OCI-LY7 (cell line): ENCODE measurements at regions not wholly inside any gene's neighbourhood (a gene's known extent, or its start where the extent isn't known, plus 50 kb on each side); places are given as distances from the start of the nearest gene placed in this dataset.

Experiments used
- BruUV-seq: library from RNA; stranded (reverse); fragments of 400-500 nt; replicated peaks from 2 replicates; lab custom pipeline; 2021; lab: Mats Ljungman, UMichigan
- CTCF ChIA-PET: fragments of 300-600 bp; sonication (Branson Sonifier 250); formaldehyde crosslinking; loops from one replicate; lab custom pipeline; 2022; ENCODE audit warnings: antibody characterized with exemption; ENCODE audit not compliant: unreplicated experiment; lab: Charles Lee
- POLR2A ChIA-PET: fragments of 300-600 bp; sonication (Branson Sonifier 250); formaldehyde crosslinking; loops from one replicate; lab custom pipeline; 2022; ENCODE audit warnings: antibody characterized with exemption; lab: Charles Lee
- DNase-seq: peaks from one replicate; pipeline ENCODE4 v3.0.0-alpha.2; 2015; ENCODE audit warnings: low spot score
- H2AFZ ChIP-seq: fragments of 200-600 bp; sonication (generic), shearing (Covaris generic); 2 replicates; pipeline ENCODE4 v1.6.1; 2014; ENCODE audit warnings: mild to moderate bottlenecking, antibody characterized with exemption, low read length, moderate library complexity
- H3K27ac ChIP-seq: fragments of 200-600 bp; sonication (generic); 2 replicates; pipeline ENCODE4 v1.5.1; 2014; ENCODE audit warnings: mixed run types, low read depth, mild to moderate bottlenecking, moderate library complexity, low read length, inconsistent platforms; ENCODE audit not compliant: poor library complexity, severe bottlenecking
- H3K36me3 ChIP-seq: fragments of 200-600 bp; sonication (generic); 2 replicates; pipeline ENCODE4 v1.6.1; 2014; ENCODE audit warnings: mild to moderate bottlenecking, antibody characterized with exemption, low read length, moderate library complexity, mixed read lengths; ENCODE audit not compliant: insufficient read depth
- H3K4me1 ChIP-seq: fragments of 200-600 bp; sonication (generic); 2 replicates; pipeline ENCODE4 v1.5.1; 2014; ENCODE audit warnings: mild to moderate bottlenecking, low read length; ENCODE audit not compliant: insufficient read depth, poor library complexity, severe bottlenecking
- H3K4me2 ChIP-seq: fragments of 200-600 bp; sonication (generic); 2 replicates; pipeline ENCODE4 v1.6.1; 2014; ENCODE audit warnings: mild to moderate bottlenecking, low read length
- H3K4me3 ChIP-seq: fragments of 200-600 bp; sonication (generic); 2 replicates; pipeline ENCODE4 v1.5.1; 2014; ENCODE audit warnings: mild to moderate bottlenecking, low read depth, low read length; ENCODE audit not compliant: poor library complexity, severe bottlenecking
- H3K79me2 ChIP-seq: fragments of 200-600 bp; sonication (generic); 2 replicates; pipeline ENCODE4 v1.6.1; 2016; ENCODE audit warnings: low read depth, mild to moderate bottlenecking, low read length, moderate library complexity, mixed read lengths; ENCODE audit not compliant: insufficient read depth
- H3K9me2 ChIP-seq: fragments of 200-600 bp; sonication (generic); 2 replicates; pipeline ENCODE4 v1.6.1; 2016; ENCODE audit warnings: mild to moderate bottlenecking, low read length, mixed read lengths; ENCODE audit not compliant: insufficient read depth
- H3K9me3 ChIP-seq: fragments of 200-600 bp; sonication (generic); 2 replicates; pipeline ENCODE4 v1.6.1; 2014; ENCODE audit warnings: mild to moderate bottlenecking, mixed run types, low read length, mixed read lengths
- H4K20me1 ChIP-seq: fragments of 200-600 bp; sonication (generic); 2 replicates; pipeline ENCODE4 v1.6.1; 2014; ENCODE audit warnings: mild to moderate bottlenecking, antibody characterized with exemption, low read length, moderate library complexity, mixed read lengths; ENCODE audit not compliant: insufficient read depth
- CTCF ChIP-seq: fragments of 200-600 bp; sonication (generic); conservative IDR thresholded peaks from 2 replicates; pipeline ENCODE4 v1.5.1; 2014; ENCODE audit warnings: mild to moderate bottlenecking, antibody characterized with exemption, low read length, moderate library complexity, mixed read lengths
- EZH2phosphoT487 ChIP-seq: fragments of 200-600 bp; sonication (generic); IDR thresholded peaks from 2 replicates; pipeline ENCODE4 v1.6.1; 2018; ENCODE audit warnings: low read depth, borderline replicate concordance, mild to moderate bottlenecking, mixed run types, antibody characterized with exemption, low read length, moderate library complexity, mixed read lengths
- intact Hi-C: fragments of 100-400 bp; cut with micrococcal nuclease; formaldehyde crosslinking; loops from one replicate; pipeline ENCODE4 v1.10.0; 2022; ENCODE audit not compliant: unreplicated experiment

GRCh38 chr3:81846988-81847387 is 85.5 kb upstream of the GBE1 start:
- Histone ChIP-seq H2AFZ (no peak overlapping the region), H3K9me3 (no peaks in the 10 kb centered on the region), H3K36me3 (no peaks in the 10 kb centered on the region), H3K4me3 (no peak overlapping the region), H3K4me2 (no peak overlapping the region), H3K79me2 (no peaks in the 10 kb centered on the region), H3K4me1 (no peaks in the 10 kb centered on the region), H3K9me2 (no peaks in the 10 kb centered on the region), H3K27ac (no peak overlapping the region), H4K20me1 (no peaks in the 10 kb centered on the region)
- BruUV-seq: no TSS peak
- TF ChIP-seq EZH2phosphoT487 (no peak), CTCF (no peak)
- intact Hi-C loops: no loop called here
- ChIA-PET POLR2A (no interaction called here), CTCF (no interaction called here)
- no peak for DNase-seq

DNA sequence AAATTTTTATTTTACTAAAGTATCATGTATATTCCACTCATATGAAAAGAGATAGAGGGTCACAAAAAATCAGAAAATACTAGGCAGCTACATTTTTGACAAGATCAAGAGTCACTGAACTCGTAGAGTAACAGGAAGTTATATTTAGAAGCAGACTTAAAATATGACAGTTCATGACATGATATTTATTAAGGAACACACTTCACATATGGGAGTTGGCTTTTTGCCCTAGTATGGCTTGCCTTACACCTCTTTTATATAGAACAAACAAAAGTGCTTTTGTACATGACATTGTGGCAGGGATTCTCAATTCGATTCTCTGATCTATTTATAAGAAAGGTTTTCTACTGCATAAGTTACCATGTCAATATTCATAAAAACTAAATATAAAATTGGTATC is 80.1 kb upstream of the GBE1 start:
- CTCF ChIA-PET: no interaction called here
- H3K9me2 ChIP-seq: no peaks in the 10 kb centered on the region

More for the DNA sequence above, 80.1 kb upstream of the GBE1 start:
- Histone ChIP-seq H3K27ac (no peak overlapping the region), H3K9me3 (no peaks in the 10 kb centered on the region), H3K36me3 (no peaks in the 10 kb centered on the region), H2AFZ (no peak overlapping the region), H4K20me1 (no peaks in the 10 kb centered on the region), H3K4me2 (no peak overlapping the region), H3K4me1 (no peaks in the 10 kb centered on the region), H3K4me3 (no peak overlapping the region), H3K79me2 (no peaks in the 10 kb centered on the region)
- POLR2A ChIA-PET: no interaction called here
- DNase-seq: no peak
- no TSS peak for BruUV-seq
- no peak for TF ChIP-seq EZH2phosphoT487
- no peak for TF ChIP-seq CTCF
- intact Hi-C loops: no loop called here
